ENCODE measurements at regions not wholly inside any gene's neighbourhood (a gene's known extent, or its start where the extent isn't known, plus 50 kb on each side); places are given as distances from the start of the nearest gene placed in this dataset.
"Not testable (repeated sequence)": the region's sequence is repeated elsewhere in the genome, so short reads cannot be mapped to it uniquely, and the experiment has no call there.

DNA sequence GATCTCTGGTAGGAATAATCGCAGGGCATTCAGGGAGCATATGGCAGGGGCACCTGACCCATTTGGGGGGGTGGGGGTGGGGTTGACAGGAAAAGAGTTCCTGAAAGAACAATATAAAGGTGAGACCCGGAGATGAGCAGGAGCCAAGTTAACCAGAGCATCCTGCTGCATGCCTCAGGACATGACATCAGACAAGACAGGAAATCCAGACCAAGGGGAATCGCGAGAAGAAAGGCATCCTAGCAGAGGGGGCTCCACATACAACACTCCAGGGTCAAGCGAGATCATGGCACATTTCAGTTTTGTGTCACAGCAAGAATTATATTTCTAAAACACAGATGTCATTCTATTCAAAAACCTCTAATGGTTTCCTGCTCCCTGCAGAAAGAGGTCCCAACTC, 393.1 kb downstream of the COG6 start:
- 87% methylated on average over 5 of the region's 5 CpGs for WGBS
- no peak overlapping the region for H3K14ac ChIP-seq (ENCODE audit: low read length in 2 of 2)

GRCh38 chr13:40052954-40053353, 397.5 kb downstream of the COG6 start:
- Histone ChIP-seq H3K4me1 (ENCODE audit: control insufficient read depth, insufficient read depth, low read depth, low read length) (no peaks in the 10 kb centered on the region), H4K8ac (ENCODE audit: low read length) (no peak overlapping the region), H2AFZ (ENCODE audit: low read depth, low read length) (no peak overlapping the region), H3K36me3 (ENCODE audit: control insufficient read depth in 1 of 2, insufficient read depth in 2 of 2, low read depth in 1 of 2, low read length in 2 of 2) (no peaks in the 10 kb centered on the region), H3K14ac (ENCODE audit: low read length in 2 of 2) (no peak overlapping the region), H3K18ac (ENCODE audit: low read depth in 1 of 2, low read length in 2 of 2) (no peak overlapping the region), H3K27ac (ENCODE audit: low read length, poor library complexity, severe bottlenecking) (no peak overlapping the region), H3K79me1 (replicated peaks; ENCODE audit: low read length, poor library complexity, severe bottlenecking) (no peaks in the 10 kb centered on the region), H4K91ac (ENCODE audit: low read length) (no peak overlapping the region), H3K4me3 (ENCODE audit: insufficient read depth in 1 of 2, low read depth in 1 of 2, low read length in 2 of 2) (no peak overlapping the region), H2BK5ac (ENCODE audit: low read depth, low read length, poor library complexity, severe bottlenecking) (no peak overlapping the region), H3K27me3 (ENCODE audit: control insufficient read depth in 1 of 2, insufficient read depth in 1 of 2, low read length in 2 of 2) (peaks cover 4 to 56% of the 10 kb centered on the region in 2 experiments), H2BK15ac (ENCODE audit: low read depth, poor library complexity, severe bottlenecking) (no peak overlapping the region), H2BK12ac (ENCODE audit: low read length in 2 of 2) (no peak overlapping the region), H3K9ac (ENCODE audit: low read length) (no peak overlapping the region), H2BK120ac (ENCODE audit: low read depth, low read length) (no peak overlapping the region), H3K9me3 (ENCODE audit: control insufficient read depth, low read length) (no peaks in the 10 kb centered on the region), H3K4ac (ENCODE audit: low read depth in 1 of 2, low read length in 2 of 2) (no peak overlapping the region), H3K23ac (ENCODE audit: low read length in 2 of 2) (no peak overlapping the region), H2AK5ac (ENCODE audit: low read length, severe bottlenecking) (no peak overlapping the region), H3K4me2 (ENCODE audit: low read length, poor library complexity, severe bottlenecking) (no peak overlapping the region)
- no peak for DNase-seq

More for the DNA sequence above, 393.1 kb downstream of the COG6 start:
- Histone ChIP-seq H3K4me3 (ENCODE audit: insufficient read depth in 1 of 2, low read depth in 1 of 2, low read length in 2 of 2) (no peak overlapping the region), H2BK12ac (ENCODE audit: low read length in 2 of 2) (no peak overlapping the region), H2BK5ac (ENCODE audit: low read depth, low read length, poor library complexity, severe bottlenecking) (no peak overlapping the region), H3K27ac (ENCODE audit: low read length, poor library complexity, severe bottlenecking) (no peak overlapping the region), H2BK15ac (ENCODE audit: low read depth, poor library complexity, severe bottlenecking) (no peak overlapping the region), H4K8ac (ENCODE audit: low read length) (no peak overlapping the region), H3K27me3 (ENCODE audit: control insufficient read depth in 1 of 2, insufficient read depth in 1 of 2, low read length in 2 of 2) (peaks cover 0 to 54% of the 10 kb centered on the region in 2 experiments), H3K4me1 (ENCODE audit: control insufficient read depth, insufficient read depth, low read depth, low read length) (no peaks in the 10 kb centered on the region), H2BK120ac (ENCODE audit: low read depth, low read length) (no peak overlapping the region), H4K91ac (ENCODE audit: low read length) (no peak overlapping the region), H2AK5ac (ENCODE audit: low read length, severe bottlenecking) (no peak overlapping the region), H3K79me1 (replicated peaks; ENCODE audit: low read length, poor library complexity, severe bottlenecking) (no peaks in the 10 kb centered on the region), H3K9me3 (ENCODE audit: control insufficient read depth, low read length) (no peaks in the 10 kb centered on the region), H3K4me2 (ENCODE audit: low read length, poor library complexity, severe bottlenecking) (no peak overlapping the region), H3K18ac (ENCODE audit: low read depth in 1 of 2, low read length in 2 of 2) (no peak overlapping the region), H3K9ac (ENCODE audit: low read length) (no peak overlapping the region), H2AFZ (ENCODE audit: low read depth, low read length) (no peak overlapping the region), H3K4ac (ENCODE audit: low read depth in 1 of 2, low read length in 2 of 2) (no peak overlapping the region), H3K23ac (ENCODE audit: low read length in 2 of 2) (no peak overlapping the region), H3K36me3 (ENCODE audit: control insufficient read depth in 1 of 2, insufficient read depth in 2 of 2, low read depth in 1 of 2, low read length in 2 of 2) (no peaks in the 10 kb centered on the region)
- DNase-seq, result no peak

GRCh38 chr13:40053401-40053800, 397.9 kb downstream of the COG6 start:
- H2AK5ac ChIP-seq (ENCODE audit: low read length, severe bottlenecking), result no peak overlapping the region
- no peak overlapping the region for H3K4ac ChIP-seq (ENCODE audit: low read depth in 1 of 2, low read length in 2 of 2)
- no peaks in the 10 kb centered on the region for H3K36me3 ChIP-seq (ENCODE audit: control insufficient read depth in 1 of 2, insufficient read depth in 2 of 2, low read depth in 1 of 2, low read length in 2 of 2)
- no peaks in the 10 kb centered on the region for H3K9me3 ChIP-seq (ENCODE audit: control insufficient read depth, low read length)
- peaks cover 4 to 52% of the 10 kb centered on the region in 2 experiments for H3K27me3 ChIP-seq (ENCODE audit: control insufficient read depth in 1 of 2, insufficient read depth in 1 of 2, low read length in 2 of 2)
- H2AFZ ChIP-seq (ENCODE audit: low read depth, low read length), result no peak overlapping the region
- no peak overlapping the region for H3K14ac ChIP-seq (ENCODE audit: low read length in 2 of 2)
- no peak overlapping the region for H4K8ac ChIP-seq (ENCODE audit: low read length)
- H2BK12ac ChIP-seq (ENCODE audit: low read length in 2 of 2), result no peak overlapping the region
- no peak overlapping the region for H3K9ac ChIP-seq (ENCODE audit: low read length)
- WGBS, result 95% methylated on average over 4 of the region's 4 CpGs
- no peak overlapping the region for H3K4me3 ChIP-seq (ENCODE audit: insufficient read depth in 1 of 2, low read depth in 1 of 2, low read length in 2 of 2)
- H3K18ac ChIP-seq (ENCODE audit: low read depth in 1 of 2, low read length in 2 of 2), result no peak overlapping the region
- no peak overlapping the region for H2BK120ac ChIP-seq (ENCODE audit: low read depth, low read length)
- no peak overlapping the region for H3K4me2 ChIP-seq (ENCODE audit: low read length, poor library complexity, severe bottlenecking)
- no peak overlapping the region for H3K23ac ChIP-seq (ENCODE audit: low read length in 2 of 2)
- H2BK15ac ChIP-seq (ENCODE audit: low read depth, poor library complexity, severe bottlenecking), result no peak overlapping the region
- no peak overlapping the region for H2BK5ac ChIP-seq (ENCODE audit: low read depth, low read length, poor library complexity, severe bottlenecking)
- no peak overlapping the region for H3K27ac ChIP-seq (ENCODE audit: low read length, poor library complexity, severe bottlenecking)
- H3K4me1 ChIP-seq (ENCODE audit: control insufficient read depth, insufficient read depth, low read depth, low read length), result no peaks in the 10 kb centered on the region
- no peak overlapping the region for H4K91ac ChIP-seq (ENCODE audit: low read length)
- no peaks in the 10 kb centered on the region for H3K79me1 ChIP-seq (replicated peaks; ENCODE audit: low read length, poor library complexity, severe bottlenecking)
- DNase-seq, result no peak

GRCh38 chr13:40054422-40054821, 399.0 kb downstream of the COG6 start:
- H4K8ac ChIP-seq (ENCODE audit: low read length); H2AK5ac ChIP-seq (ENCODE audit: low read length, severe bottlenecking); H2BK120ac ChIP-seq (ENCODE audit: low read depth, low read length); DNase-seq; H2BK15ac ChIP-seq (ENCODE audit: low read depth, poor library complexity, severe bottlenecking); H3K9ac ChIP-seq (ENCODE audit: low read length); H3K9me3 ChIP-seq (ENCODE audit: control insufficient read depth, low read length); H3K4me3 ChIP-seq (ENCODE audit: insufficient read depth in 1 of 2, low read depth in 1 of 2, low read length in 2 of 2); H3K27ac ChIP-seq (ENCODE audit: low read length, poor library complexity, severe bottlenecking); H2AFZ ChIP-seq (ENCODE audit: low read depth, low read length); H2BK12ac ChIP-seq (ENCODE audit: low read length in 2 of 2); H3K4me2 ChIP-seq (ENCODE audit: low read length, poor library complexity, severe bottlenecking); H3K18ac ChIP-seq (ENCODE audit: low read depth in 1 of 2, low read length in 2 of 2); H3K4ac ChIP-seq (ENCODE audit: low read depth in 1 of 2, low read length in 2 of 2); H4K91ac ChIP-seq (ENCODE audit: low read length); H2BK5ac ChIP-seq (ENCODE audit: low read depth, low read length, poor library complexity, severe bottlenecking); H3K4me1 ChIP-seq (ENCODE audit: control insufficient read depth, insufficient read depth, low read depth, low read length); H3K23ac ChIP-seq (ENCODE audit: low read length in 2 of 2); H3K79me1 ChIP-seq (replicated peaks; ENCODE audit: low read length, poor library complexity, severe bottlenecking); H3K36me3 ChIP-seq (ENCODE audit: control insufficient read depth in 1 of 2, insufficient read depth in 2 of 2, low read depth in 1 of 2, low read length in 2 of 2); H3K14ac ChIP-seq (ENCODE audit: low read length in 2 of 2): not testable (repeated sequence)
- no CpG with 5 or more reads among the region's 3 CpGs for WGBS
- H3K27me3 ChIP-seq (ENCODE audit: control insufficient read depth in 1 of 2, insufficient read depth in 1 of 2, low read length in 2 of 2), result peaks cover 4 to 50% of the 10 kb centered on the region in 2 experiments
